HFF-Myc (cell line): ENCODE measurements at regions not wholly inside any gene's neighbourhood (a gene's known extent, or its start where the extent isn't known, plus 50 kb on each side); places are given as distances from the start of the nearest gene placed in this dataset.

Experiments
- DNase-seq: peaks from one replicate; pipeline ENCODE4 v3.0.0-alpha.2; 2011; ENCODE audit warnings: low read depth; ENCODE audit errors: extremely low read depth
- H3K4me3 ChIP-seq: replicated peaks from 2 replicates; pipeline ENCODE4 v1.5.1; 2011; ENCODE audit warnings: low read depth, mild to moderate bottlenecking, control low read depth, low read length
- TF ChIP-seq, protein P1 (sequence below): IDR thresholded peaks from 2 replicates; pipeline ENCODE4 v1.5.1; 2012; ENCODE audit warnings: mild to moderate bottlenecking, low read depth, low read length, control low read depth; ENCODE audit errors: missing control alignments

DNA sequence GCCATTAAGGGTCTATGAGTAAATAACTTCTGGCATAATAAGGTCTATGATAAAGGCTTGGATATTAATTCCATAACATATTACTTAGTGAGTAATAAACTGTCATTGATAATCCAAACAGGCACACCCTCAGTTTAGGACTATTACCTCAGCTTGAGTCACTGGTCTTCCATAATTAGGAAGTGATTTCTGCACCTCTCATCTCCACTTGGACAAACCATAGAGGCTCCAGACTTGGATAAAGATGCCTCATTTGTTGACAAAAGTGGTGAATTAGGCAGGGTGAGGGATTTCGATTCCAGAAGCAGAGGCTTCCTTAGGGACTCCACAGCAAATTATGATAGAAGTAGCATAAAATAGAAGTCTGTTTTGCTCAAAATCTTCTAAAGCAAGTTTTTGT, 127.5 kb upstream of the MTAP start:
- TF ChIP-seq, protein P1, sequence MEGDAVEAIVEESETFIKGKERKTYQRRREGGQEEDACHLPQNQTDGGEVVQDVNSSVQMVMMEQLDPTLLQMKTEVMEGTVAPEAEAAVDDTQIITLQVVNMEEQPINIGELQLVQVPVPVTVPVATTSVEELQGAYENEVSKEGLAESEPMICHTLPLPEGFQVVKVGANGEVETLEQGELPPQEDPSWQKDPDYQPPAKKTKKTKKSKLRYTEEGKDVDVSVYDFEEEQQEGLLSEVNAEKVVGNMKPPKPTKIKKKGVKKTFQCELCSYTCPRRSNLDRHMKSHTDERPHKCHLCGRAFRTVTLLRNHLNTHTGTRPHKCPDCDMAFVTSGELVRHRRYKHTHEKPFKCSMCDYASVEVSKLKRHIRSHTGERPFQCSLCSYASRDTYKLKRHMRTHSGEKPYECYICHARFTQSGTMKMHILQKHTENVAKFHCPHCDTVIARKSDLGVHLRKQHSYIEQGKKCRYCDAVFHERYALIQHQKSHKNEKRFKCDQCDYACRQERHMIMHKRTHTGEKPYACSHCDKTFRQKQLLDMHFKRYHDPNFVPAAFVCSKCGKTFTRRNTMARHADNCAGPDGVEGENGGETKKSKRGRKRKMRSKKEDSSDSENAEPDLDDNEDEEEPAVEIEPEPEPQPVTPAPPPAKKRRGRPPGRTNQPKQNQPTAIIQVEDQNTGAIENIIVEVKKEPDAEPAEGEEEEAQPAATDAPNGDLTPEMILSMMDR: no peak

DNA sequence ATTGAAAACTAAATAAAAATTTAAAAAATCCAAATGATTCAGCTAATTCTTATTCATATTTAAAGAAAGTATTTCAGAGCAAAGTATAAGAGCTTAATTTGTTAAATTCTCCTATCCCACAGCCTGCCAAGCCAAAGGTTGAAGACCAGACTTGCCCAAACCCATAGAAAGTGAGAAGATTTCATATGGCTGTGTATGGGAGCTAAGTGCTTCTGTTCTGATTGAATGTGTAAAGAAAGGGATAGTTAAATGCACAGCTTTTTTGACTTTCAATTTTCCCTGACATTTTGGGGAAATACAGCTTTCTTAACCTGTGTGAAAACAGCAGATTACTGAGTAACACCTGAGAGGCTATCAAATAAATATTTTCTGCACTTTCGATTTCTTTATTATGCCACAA, 125.0 kb upstream of the MTAP start:
- H3K4me3 ChIP-seq: no peak overlapping the region
- no peak for DNase-seq
- TF ChIP-seq, protein P1: no peak

More for the DNA sequence above, 127.5 kb upstream of the MTAP start:
- H3K4me3 ChIP-seq: no peak overlapping the region
- DNase-seq: no peak

DNA sequence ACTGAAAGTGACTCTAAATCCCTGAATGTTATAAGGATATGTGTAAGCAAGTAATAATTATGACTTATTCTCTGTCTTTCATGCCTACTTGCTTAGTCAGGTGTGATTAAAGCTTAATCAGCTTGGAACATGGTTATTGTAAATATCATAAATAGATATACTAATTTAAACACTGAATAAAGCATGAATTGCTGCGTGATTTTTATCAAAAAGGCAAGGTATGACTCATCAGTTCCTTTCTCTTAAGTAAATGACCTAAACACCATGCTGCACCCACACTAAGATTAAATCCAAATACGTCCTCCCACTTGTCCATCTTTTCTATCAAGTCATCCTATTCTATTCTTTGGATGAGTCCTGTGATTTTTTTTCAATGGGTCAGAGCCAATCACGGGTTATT, 124.6 kb upstream of the MTAP start:
- DNase-seq: no peak
- H3K4me3 ChIP-seq: no peak overlapping the region
- TF ChIP-seq, protein P1: no peak

GRCh38 chr9:21679432-21679831, 123.0 kb upstream of the MTAP start:
- no peak for DNase-seq
- H3K4me3 ChIP-seq: no peak overlapping the region
- TF ChIP-seq, protein P1: no peak

GRCh38 chr9:21680590-21680989, 121.8 kb upstream of the MTAP start:
- H3K4me3 ChIP-seq: no peak overlapping the region
- TF ChIP-seq, protein P1: no peak
- no peak for DNase-seq

- TF ChIP-seq, protein P1: no peak
- DNase-seq: no peak
- H3K4me3 ChIP-seq: no peak overlapping the region
Measured at GRCh38 chr9:21681641-21682040, 120.8 kb upstream of the MTAP start.

GRCh38 chr9:21682381-21682780, 120.1 kb upstream of the MTAP start:
- DNase-seq: no peak
- no peak overlapping the region for H3K4me3 ChIP-seq
- TF ChIP-seq, protein P1: no peak
